GM12874 (cell line): ENCODE measurements at regions not wholly inside any gene's neighbourhood (a gene's known extent, or its start where the extent isn't known, plus 50 kb on each side); places are given as distances from the start of the nearest gene placed in this dataset.

Experiments used
- TF ChIP-seq, protein P1 (sequence below): IDR thresholded peaks from 2 replicates; pipeline ENCODE4 v1.5.1; 2011; ENCODE audit warnings: low read depth, mild to moderate bottlenecking, control low read depth, low read length, moderate library complexity; ENCODE audit not compliant: insufficient read depth

DNA sequence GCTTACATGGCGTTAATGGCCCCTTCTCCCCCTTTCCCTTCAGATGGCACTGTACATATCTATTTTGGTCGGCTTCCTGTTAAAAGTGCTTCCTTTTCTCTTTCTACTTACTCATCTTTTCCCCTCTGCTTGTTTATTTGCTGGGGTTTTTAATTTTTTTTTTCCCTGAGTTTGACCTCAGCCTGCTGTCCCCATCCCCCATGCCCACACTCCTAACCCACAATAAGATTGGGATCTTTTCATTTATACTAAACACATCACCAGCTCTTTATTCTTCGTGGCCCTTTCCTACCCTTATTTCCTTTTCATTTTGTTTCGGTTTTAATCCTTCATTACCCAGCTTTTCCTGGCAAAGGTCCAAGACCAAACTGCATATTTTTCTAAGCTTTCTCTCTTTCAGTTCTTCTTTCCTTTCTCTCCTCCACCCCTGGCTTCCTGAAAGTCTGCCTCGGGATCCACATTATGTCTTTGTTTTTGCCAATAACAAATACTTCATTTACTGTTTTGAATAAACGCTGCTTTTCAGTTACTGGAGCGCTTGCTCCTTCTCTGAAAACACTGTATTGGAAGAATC is 152.0 kb upstream of the USP9X start:
- TF ChIP-seq, protein P1, sequence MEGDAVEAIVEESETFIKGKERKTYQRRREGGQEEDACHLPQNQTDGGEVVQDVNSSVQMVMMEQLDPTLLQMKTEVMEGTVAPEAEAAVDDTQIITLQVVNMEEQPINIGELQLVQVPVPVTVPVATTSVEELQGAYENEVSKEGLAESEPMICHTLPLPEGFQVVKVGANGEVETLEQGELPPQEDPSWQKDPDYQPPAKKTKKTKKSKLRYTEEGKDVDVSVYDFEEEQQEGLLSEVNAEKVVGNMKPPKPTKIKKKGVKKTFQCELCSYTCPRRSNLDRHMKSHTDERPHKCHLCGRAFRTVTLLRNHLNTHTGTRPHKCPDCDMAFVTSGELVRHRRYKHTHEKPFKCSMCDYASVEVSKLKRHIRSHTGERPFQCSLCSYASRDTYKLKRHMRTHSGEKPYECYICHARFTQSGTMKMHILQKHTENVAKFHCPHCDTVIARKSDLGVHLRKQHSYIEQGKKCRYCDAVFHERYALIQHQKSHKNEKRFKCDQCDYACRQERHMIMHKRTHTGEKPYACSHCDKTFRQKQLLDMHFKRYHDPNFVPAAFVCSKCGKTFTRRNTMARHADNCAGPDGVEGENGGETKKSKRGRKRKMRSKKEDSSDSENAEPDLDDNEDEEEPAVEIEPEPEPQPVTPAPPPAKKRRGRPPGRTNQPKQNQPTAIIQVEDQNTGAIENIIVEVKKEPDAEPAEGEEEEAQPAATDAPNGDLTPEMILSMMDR = no peak

GRCh38 chrX:40933706-40934425 is 151.4 kb upstream of the USP9X start:
- TF ChIP-seq, protein P1 = no peak

DNA sequence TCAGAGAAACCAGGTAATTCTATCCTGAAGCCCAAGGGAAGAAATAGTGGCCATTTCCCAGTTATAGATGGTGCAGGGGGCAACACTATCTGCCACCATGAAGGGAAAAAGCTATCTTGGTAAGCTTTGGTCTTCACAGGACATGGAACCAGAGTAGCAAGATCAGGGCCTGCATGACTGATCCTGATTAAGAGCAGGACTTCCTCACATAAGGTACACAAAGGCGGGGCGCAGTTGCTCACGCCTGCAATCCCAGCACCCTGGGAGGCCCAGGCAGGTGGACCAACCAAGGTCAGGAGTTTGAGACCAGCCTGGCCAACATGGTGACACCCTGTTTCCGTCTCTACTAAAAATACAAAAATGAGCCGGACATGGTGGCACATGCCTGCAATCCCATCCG is 148.4 kb upstream of the USP9X start:
- TF ChIP-seq, protein P1 = no peak

DNA sequence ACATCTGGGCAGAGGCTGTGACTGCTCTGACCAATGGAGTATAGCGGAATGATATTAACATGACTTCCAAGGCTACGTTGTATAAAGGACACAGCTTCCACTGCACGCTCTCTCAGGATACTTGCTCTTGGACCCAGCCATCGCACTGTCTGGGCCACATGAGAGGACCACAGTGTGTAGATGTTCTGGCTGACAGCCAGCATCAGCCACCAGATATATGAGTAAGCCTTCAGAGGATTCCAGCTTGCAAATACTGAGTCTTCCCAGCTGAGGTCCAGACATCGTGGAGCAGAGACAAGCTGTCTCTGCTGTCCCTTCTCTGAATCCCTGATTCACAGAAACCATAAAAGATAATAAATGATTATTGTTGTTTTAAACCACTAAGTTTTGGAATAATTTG is 146.8 kb upstream of the USP9X start:
- TF ChIP-seq, protein P1 = no peak

DNA sequence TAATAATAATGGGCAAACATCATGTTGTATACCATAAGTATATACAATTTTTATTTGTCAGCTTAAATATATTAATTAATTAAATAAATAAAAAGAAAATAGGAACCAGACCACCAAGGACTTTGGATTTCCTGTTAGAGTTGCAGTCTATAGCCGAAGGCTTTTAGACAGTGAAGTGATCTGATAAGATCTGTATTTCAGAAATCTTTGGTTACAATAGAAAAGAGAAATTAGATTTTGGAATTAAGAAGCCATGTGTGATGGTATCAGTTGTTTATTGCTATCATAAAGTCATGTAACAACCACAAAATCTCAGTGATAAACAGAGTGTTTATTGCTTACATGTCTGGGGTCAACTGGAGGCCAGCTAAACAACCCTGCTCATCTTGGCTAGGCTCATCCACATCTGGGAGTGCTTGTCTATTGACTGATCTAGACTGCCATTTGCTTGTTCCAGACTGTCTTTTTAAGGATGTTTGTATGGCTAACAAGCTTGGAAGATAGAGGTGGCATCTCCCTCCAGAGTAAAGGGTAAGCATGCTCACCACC is 142.1 kb upstream of the USP9X start:
- TF ChIP-seq, protein P1 = no peak

DNA sequence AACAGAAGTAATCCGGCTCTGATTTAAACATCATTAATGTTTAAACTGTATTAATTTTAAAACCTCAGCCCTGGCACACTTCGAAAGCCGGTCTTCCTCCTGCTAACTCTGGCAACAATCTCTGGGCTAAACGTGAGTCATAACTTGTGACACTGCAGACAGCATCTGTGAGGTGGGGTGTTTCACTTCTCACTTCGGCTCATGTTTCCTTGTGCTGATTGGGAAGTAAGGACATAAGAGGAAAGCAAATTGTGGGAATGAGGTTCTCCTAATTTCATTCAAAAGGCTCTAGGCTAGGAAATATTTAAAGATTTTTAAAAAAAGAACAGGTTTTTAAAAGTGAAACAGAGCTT is 139.9 kb upstream of the USP9X start:
- TF ChIP-seq, protein P1 = no peak

GRCh38 chrX:40947276-40947675 is 138.0 kb upstream of the USP9X start:
- TF ChIP-seq, protein P1 = no peak
